Effector CD8-positive, alpha-beta T cell (primary cell): ENCODE measurements at regions not wholly inside any gene's neighbourhood (a gene's known extent, or its start where the extent isn't known, plus 50 kb on each side); places are given as distances from the start of the nearest gene placed in this dataset.

Experiments used
- DNase-seq: peaks from one replicate; lab custom pipeline; 2025; lab: John Stamatoyannopoulos, UW

DNA sequence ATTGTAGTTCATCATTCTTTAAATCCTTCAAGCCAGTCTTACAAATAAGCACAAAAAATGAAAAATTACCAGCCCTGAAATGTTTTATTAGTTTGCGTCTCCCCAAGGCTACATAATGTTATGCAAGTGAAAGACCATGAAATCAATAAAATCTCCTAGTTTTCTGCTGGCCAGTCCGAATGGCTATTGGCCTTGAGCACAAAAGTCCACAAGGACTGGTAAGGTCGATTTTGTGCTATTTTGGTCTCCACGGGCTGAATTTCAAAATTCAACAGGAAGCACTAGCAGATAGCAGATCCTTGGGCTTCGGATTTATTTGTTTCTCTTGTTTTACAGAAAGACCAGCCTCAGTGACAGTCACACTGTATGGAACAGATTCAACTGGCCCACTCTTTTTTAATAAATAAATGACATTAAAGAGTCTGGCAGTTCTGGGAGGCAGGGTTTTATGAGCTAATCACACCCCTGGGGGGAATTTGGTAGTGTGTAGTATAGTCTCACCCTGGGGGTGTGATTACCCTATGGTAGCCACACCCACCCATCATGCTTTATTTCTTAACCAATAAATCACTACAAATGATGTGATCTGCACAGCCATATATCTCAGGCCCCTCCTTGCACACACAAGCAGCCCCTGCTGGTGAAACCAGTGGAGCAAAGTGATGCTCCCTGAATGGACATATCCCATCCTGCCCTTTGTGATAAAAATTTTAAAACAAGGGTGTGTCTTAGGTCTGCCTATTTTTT is 51.1 kb upstream of the TMEM33 start:
- no peak for DNase-seq

DNA sequence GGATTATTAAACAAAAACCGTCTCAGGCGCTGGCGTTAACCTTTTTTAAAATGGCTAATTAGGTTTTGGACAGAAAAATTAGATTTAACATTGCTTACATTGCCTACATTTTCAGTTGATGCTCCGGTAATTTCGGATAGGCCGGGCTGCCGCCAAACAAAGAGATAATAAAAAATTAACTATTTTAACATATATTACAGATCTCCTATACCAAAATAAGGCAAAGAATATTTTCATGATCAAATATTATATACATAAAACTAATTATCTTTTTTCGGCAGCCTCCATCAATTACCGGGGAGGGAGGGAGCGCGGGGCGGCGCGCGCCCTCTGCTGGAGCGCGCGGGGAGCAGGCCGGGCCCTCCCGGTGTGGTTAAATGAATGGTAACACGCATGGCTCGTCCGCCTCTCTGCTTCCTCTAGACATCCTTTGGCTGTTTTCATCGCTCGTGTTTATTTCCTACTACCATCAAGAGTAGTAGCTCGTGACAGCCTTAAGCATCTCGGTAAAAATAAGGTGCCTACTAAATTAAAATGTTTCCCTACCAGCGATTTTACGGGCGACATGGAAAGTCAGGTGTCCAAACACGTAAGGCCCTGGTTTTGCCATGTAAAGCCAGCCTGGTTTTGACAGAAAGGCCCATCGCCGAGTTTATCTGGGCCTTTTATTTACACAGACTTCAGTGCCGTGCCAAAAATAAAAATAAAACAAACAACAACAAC is 52.4 kb upstream of the TMEM33 start:
- peak; percentile 4 for DNase-seq

DNA sequence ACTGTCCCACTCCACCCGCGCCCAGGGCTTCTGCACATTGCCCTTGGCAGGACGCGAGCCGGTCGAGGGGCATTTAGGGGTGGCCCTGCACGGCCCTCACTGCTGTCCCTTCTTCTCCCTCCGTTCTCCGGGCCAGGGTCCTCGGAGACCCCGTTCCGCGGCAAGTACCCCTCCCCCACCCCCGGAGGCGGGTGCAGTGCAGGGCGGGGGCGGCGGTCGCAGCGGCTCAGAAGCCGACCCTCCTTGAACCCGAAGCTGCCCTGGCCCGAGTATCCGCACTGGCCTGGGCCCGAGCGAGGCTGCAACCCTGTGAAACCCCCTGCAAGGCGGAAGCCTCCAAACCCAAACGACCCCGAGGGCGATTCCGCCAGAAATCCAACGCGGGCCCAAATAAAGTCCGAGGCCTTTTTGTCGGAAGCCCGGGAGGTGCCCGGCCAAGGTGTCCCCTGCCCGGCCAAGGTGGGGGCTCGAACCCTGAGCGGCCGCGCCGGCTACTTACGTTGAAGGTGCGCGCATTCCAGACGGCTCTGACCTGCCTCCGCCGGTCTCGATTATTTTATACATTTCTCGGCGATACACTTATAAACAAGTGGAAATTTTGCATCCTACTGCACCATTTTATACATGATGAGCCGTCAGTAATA is 53.1 kb upstream of the TMEM33 start:
- no peak for DNase-seq

GRCh38 chr4:41880840-41881831 is 54.1 kb upstream of the TMEM33 start:
- DNase-seq, result no peak

DNA sequence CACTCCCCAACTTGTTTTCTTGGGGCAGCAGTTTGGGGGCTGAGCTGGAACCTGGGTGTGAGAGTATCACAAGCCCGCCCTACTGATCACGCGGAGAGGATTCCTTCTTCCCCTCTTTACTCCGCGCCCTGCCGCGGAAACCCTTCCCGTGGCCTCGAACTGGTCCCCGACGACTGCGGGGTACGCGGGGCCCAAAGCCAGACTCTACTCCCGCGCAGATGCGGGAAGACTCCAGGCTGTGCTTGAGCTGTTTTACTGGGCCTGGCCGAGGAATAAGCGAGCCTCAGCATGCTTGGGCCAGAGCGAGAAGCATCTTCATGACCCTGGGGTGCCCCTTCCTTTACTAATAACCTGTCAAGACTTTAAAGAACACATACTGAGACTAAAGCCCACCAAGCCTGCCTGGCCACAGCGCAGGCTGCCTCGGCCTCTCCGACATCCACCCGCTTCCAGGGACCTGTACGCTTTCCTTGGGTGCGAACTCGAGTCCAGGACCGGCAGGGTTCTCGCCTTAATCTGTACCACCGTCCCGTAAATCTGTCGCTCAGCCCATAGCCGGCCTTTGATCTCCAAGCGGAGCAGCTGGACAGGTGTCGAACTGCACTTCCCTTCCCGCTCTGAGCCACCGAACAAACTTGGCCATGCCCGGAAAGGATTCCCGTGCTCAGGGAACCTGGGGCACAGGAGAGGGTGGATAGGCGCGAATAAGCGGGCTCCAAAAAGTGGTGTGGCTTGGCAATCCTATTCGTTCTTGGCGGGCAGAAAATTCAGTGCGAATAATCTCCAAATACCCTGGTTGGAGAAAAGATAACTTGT is 55.0 kb upstream of the TMEM33 start:
- no peak for DNase-seq

DNA sequence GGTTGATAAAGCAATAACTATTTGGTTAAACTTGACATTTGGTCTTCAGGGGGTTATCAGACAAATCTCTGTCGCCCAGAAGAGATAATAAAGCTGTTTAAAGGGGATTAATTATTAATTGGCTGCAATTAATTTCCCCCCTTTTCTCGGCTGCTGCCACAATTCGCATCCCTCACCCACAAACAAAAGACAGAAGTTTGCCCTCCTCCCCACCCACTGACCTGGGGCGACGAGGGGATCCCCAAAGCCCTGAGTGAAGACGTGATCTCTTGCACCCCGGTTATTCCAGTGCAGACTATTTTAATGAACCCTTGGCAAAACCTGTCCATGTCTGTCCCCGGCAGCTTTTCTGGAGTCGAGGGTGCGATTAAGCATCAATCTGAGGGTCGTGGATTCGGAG is 55.7 kb upstream of the TMEM33 start:
- no peak for DNase-seq

- DNase-seq, result no peak
These were observed 56.2 kb upstream of the TMEM33 start for GRCh38 chr4:41878991-41879491.

DNA sequence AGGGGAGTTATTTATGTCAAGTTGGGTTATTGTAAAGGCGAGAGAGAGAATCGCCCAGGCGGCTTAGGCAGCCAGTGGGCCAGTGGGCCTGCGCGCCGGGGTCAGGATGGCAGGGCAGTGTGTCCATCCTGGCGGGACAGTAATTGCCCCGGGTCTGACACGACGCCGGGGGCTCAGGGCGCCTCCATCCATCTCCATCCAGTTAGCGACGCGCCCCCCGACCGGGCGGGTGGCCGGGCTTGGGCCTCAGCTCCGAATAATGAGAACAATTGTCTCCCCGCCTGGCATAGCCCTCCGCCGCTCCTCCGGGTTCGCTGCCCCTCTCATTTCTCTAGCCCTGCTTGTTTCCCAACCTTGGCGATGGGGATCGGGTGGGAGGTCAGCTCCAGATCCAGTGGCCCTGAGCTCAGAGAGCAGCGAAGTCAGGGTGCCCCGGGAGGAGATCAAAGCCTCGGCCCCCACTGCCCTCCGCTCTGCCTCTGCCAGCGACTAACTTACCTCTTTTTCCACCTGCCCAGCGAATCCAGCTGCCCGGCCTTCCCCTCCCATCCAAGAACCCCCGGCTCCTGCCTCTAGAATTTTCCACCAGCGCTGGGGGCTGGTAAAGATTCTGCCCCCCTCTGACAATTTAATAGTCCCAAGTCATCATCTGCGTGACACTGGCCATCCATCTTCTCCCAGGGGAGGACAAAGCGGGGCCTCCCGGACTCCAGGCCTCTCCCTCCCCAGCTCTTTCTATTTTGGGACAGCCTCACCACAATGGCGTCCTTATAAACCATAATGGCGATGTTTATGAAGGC is 56.9 kb upstream of the TMEM33 start:
- no peak for DNase-seq

GRCh38 chr4:41877020-41877796 is 58.0 kb upstream of the TMEM33 start:
- no peak for DNase-seq

- no peak for DNase-seq
These were observed 60.4 kb upstream of the TMEM33 start for GRCh38 chr4:41874873-41875272.

DNA sequence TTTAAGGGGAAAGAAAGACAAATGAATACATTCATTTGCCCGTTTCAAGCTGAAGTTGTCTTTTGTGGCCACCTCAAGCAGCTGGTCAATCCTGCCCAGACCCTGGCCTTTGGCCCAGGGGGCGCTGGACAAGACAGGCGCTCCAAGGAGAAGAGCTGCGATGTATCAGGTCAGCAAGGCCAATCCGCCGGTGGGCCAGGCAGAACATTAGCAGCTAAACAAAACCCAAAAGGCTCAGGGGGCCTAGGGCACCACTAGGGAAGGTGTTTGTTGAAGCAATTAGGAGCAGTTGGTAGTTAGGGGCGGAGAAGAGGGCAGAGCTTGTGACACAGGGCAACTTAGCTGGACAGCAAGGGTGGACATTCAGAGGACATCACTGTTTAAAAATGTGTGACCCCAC is 60.8 kb upstream of the TMEM33 start:
- no peak for DNase-seq

- DNase-seq, result no peak
These were observed 61.6 kb upstream of the TMEM33 start for GRCh38 chr4:41873380-41874295.

DNA sequence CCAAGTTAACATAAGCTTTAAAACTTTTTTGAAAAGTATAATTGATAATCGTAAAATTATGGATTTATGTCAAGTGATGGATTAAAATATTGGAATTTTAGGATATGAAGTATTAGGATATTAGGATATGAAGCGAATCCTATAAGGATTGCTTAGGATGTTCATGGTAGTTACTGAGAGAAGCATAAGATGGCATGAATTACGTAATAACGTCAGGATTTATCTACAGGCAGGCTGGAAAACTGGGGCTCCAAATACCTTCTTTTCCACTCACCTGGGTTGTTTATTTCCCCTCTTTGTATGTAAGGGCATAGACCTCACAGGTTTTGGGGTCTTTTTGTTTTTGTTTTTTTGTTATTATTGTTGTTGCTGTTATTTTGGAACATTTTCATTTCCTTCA is 65.2 kb upstream of the TMEM33 start:
- DNase-seq, result no peak

- DNase-seq, result no peak
These were observed 68.2 kb upstream of the TMEM33 start for GRCh38 chr4:41866799-41867677.

DNA sequence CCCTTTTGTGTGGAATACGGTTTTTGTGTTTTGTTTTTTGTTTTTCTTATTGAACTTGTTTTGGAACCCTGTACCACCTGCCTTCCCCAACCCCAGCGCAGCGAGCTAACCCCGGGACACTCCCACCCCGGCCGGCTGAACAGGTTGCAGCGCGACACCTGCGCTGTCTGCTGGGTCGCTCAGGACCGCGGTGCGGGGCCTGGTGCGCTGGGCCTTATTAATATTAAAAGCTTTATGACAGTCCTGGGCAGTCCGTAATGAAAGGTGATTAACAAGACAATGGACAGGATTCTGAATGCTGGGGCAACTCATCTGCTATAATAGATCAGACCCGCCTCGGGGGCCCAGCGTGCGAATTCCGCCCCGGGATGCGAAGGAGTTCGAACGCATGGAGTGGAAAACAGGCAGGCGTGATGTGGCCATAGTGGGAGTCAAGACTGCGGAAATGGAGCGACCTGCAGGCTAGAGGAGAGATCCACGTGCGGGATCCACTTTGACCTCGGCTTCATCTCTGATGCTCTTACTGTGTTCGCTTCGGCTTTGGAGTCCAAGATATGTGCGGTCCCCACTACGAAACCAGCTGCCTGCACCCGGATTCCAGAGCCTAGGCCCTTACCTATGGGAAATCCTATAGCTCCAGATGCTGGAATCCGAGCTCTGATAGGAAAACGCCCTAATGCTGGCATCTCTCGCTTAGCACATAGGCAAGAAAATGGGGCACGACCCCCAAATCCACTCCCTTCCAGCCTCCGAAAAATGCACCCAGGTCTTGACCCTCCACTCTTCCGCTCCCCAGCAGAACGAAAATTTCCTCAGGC is 69.0 kb upstream of the TMEM33 start:
- no peak for DNase-seq

- DNase-seq, result no peak
These were observed 69.8 kb upstream of the TMEM33 start for GRCh38 chr4:41865306-41865980.
